Transverse colon (tissue), 3 donors: ENCODE measurements at regions not wholly inside any gene's neighbourhood (a gene's known extent, or its start where the extent isn't known, plus 50 kb on each side); places are given as distances from the start of the nearest gene placed in this dataset.

ENCODE experiments used
- CTCF ChIP-seq, 5 experiments: fragments of 200-600 bp in 3 of 5; fragments of 450-650 bp in 2 of 5; sonication (generic) in 3 of 5; IDR thresholded peaks; 1 replicate in 2 of 5; 2 replicates in 3 of 5; pipeline ENCODE4 v1.5.1; 2016 to 2017; ENCODE audit warnings: antibody characterized with exemption in 5 of 5, inconsistent platforms in 3 of 5, mild to moderate bottlenecking in 2 of 5, moderate library complexity in 1 of 5
- POLR2A ChIP-seq: fragments of 450-650 bp; IDR thresholded peaks from one replicate; pipeline ENCODE4 v1.6.1; 2016; ENCODE audit warnings: antibody characterized with exemption, mild to moderate bottlenecking, moderate library complexity

DNA sequence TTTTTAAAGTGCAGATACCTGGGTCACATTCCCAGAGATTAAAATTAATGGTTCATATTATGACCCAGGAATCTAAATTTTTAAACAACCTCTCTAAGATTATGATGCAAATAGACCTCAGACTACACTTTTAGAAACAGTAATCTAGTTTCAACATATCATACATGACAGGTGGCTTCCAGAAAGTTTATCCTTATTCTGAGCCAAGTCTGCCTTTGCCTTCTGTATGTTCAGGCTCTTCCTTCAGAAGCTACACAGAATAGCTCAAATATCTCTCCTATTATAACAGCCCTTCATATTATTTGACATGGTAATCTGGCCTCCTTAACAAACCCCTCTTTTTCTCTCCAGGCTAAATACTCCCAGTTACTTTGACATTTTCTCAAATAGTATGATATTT is 101.9 kb downstream of the FZD1 start:
- TF ChIP-seq CTCF (IDR thresholded peaks at IDR 0.05) (no peak), POLR2A (no peak)
